Keratinocyte (primary cell): ENCODE measurements at regions not wholly inside any gene's neighbourhood (a gene's known extent, or its start where the extent isn't known, plus 50 kb on each side); places are given as distances from the start of the nearest gene placed in this dataset.
A peak's percentile ranks its signal among the peaks of the same experiment; 100 is the strongest.

Experiments used
- DNase-seq: peaks from one replicate; pipeline ENCODE4 v3.0.0-alpha.2; 2011; ENCODE audit warnings: low read depth, missing footprints, low spot score
- FAIRE-seq: peaks from 2 replicates; lab custom pipeline; 2011; peaks lifted over from hg19 to GRCh38; lab: Jason Lieb, UNC
- H2AFZ ChIP-seq: 2 replicates; pipeline ENCODE4 v1.6.0; 2012; ENCODE audit warnings: low read length, control low read depth, inconsistent platforms; ENCODE audit not compliant: control insufficient read depth
- H3K27ac ChIP-seq: 2 replicates; pipeline ENCODE4 v1.5.1; 2011; ENCODE audit warnings: low read length; ENCODE audit not compliant: control insufficient read depth, insufficient read depth
- H3K27me3 ChIP-seq: 3 replicates; pipeline ENCODE4 v1.6.0; 2011; ENCODE audit warnings: low read length; ENCODE audit not compliant: control insufficient read depth, insufficient read depth; ENCODE audit errors: extremely low read depth
- H3K36me3 ChIP-seq, 2 experiments: 2 replicates in 1 of 2; 3 replicates in 1 of 2; pipeline ENCODE4 v1.5.1; 2011; ENCODE audit warnings: low read length in 2 of 2, mild to moderate bottlenecking in 1 of 2; ENCODE audit not compliant: control insufficient read depth in 2 of 2, insufficient read depth in 2 of 2; ENCODE audit errors: extremely low read depth in 1 of 2
- H3K4me1 ChIP-seq: 3 replicates; pipeline ENCODE4 v1.5.1; 2011; ENCODE audit warnings: low read length; ENCODE audit not compliant: control insufficient read depth, insufficient read depth; ENCODE audit errors: extremely low read depth
- H3K4me2 ChIP-seq: 3 replicates; pipeline ENCODE4 v1.6.0; 2011; ENCODE audit warnings: low read depth, low read length; ENCODE audit not compliant: control insufficient read depth, insufficient read depth; ENCODE audit errors: extremely low read depth
- H3K4me3 ChIP-seq, 3 experiments: fragments of 200-600 bp in 1 of 3; sonication (generic) in 1 of 3; 2 replicates in 2 of 3; 3 replicates in 1 of 3; pipeline ENCODE4 v1.5.1; 2011 to 2016; ENCODE audit warnings: low read length in 3 of 3, mild to moderate bottlenecking in 3 of 3, control low read depth in 2 of 3, inconsistent platforms in 1 of 3, low read depth in 1 of 3, mixed read lengths in 1 of 3, mixed run types in 1 of 3, moderate library complexity in 1 of 3; ENCODE audit not compliant: control insufficient read depth in 2 of 3, insufficient read depth in 2 of 3; ENCODE audit errors: extremely low read depth in 1 of 3
- H3K79me2 ChIP-seq: 2 replicates; pipeline ENCODE4 v1.6.0; 2012; ENCODE audit warnings: low read length; ENCODE audit not compliant: control insufficient read depth, insufficient read depth
- H3K9ac ChIP-seq: 3 replicates; pipeline ENCODE4 v1.6.0; 2011; ENCODE audit warnings: low read length; ENCODE audit not compliant: control insufficient read depth, insufficient read depth; ENCODE audit errors: extremely low read depth
- H3K9me1 ChIP-seq: 3 replicates; pipeline ENCODE4 v1.6.0; 2011; ENCODE audit warnings: low read length; ENCODE audit not compliant: control insufficient read depth, insufficient read depth; ENCODE audit errors: extremely low read depth
- H3K9me3 ChIP-seq: 2 replicates; pipeline ENCODE4 v1.5.1; 2012; ENCODE audit warnings: low read depth, low read length; ENCODE audit not compliant: control insufficient read depth
- H4K20me1 ChIP-seq: 3 replicates; pipeline ENCODE4 v1.6.0; 2011; ENCODE audit warnings: low read length; ENCODE audit not compliant: control insufficient read depth, insufficient read depth; ENCODE audit errors: extremely low read depth
- CTCF ChIP-seq, 3 experiments: IDR thresholded peaks in 1 of 3; conservative IDR thresholded peaks in 1 of 3; optimal IDR thresholded peaks in 1 of 3; 2 replicates in 2 of 3; 3 replicates in 1 of 3; pipeline versions ENCODE3 to v1.5.1; 2011; ENCODE audit warnings: low read length in 3 of 3, mild to moderate bottlenecking in 3 of 3, moderate library complexity in 2 of 3, control low read depth in 1 of 3, inconsistent platforms in 1 of 3; ENCODE audit not compliant: insufficient read depth in 2 of 3; ENCODE audit errors: extremely low read depth in 1 of 3
- EZH2 ChIP-seq: IDR thresholded peaks from one replicate; pipeline ENCODE4 v1.6.1; 2012; ENCODE audit warnings: inconsistent platforms, mild to moderate bottlenecking, low read length, moderate library complexity
- dilution Hi-C: fragments of 300-500 bp; cut with MboI; formaldehyde crosslinking; loops from one replicate; pipeline ENCODE4 v1.7.0; 2020; ENCODE audit warnings: low sequenced_read_pairs; ENCODE audit not compliant: extremely low pct_ligation_motif_present

DNA sequence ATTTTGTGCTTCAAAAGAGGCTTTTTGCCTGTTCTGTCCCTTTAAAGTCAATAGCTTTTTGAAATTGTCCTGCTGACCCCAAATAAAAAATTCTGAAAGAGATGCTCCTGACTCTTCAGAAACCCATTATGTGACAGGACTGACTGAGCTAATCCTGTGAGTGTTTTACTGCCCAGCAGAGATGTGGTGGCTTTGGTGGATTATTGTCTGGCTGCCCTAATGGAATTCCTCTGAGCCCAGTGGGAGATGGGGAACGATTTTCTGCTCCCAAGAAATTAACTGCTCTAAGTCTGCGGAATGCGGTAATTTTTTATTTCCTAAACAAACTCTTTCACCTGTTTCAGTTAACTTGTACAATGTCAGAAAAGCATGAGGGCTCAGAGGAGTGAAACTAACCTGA is 258.2 kb downstream of the IKZF2 start:
- Histone ChIP-seq H2AFZ (no peak overlapping the region), H3K4me3 (no peak overlapping the region), H3K79me2 (no peaks in the 10 kb centered on the region), H4K20me1 (no peaks in the 10 kb centered on the region), H3K27me3 (no peaks in the 10 kb centered on the region), H3K9me1 (no peaks in the 10 kb centered on the region), H3K4me1 (no peaks in the 10 kb centered on the region), H3K4me2 (no peak overlapping the region), H3K27ac (no peak overlapping the region), H3K9me3 (no peaks in the 10 kb centered on the region), H3K9ac (no peak overlapping the region), H3K36me3 (no peaks in the 10 kb centered on the region)
- FAIRE-seq (no peak), DNase-seq (no peak)
- no peak for TF ChIP-seq EZH2
- TF ChIP-seq CTCF (optimal IDR thresholded peaks at IDR 0.05 in 1 of 3, IDR thresholded peaks at IDR 0.05 in 1 of 3, conservative IDR thresholded peaks at IDR 0.05 in 1 of 3; ENCODE audit: extremely low read depth in 1 of 3, insufficient read depth in 2 of 3, low read length in 3 of 3): no peak
- dilution Hi-C loops: no loop called here

GRCh38 chr2:212892193-212892592 is 259.2 kb downstream of the IKZF2 start:
- no peaks in the 10 kb centered on the region for H3K4me1 ChIP-seq
- H3K4me3 ChIP-seq: no peak overlapping the region
- H3K79me2 ChIP-seq: no peaks in the 10 kb centered on the region
- no peak for TF ChIP-seq EZH2
- peak; percentile 32 to 61 (median 33) for TF ChIP-seq CTCF (optimal IDR thresholded peaks at IDR 0.05 in 1 of 3, IDR thresholded peaks at IDR 0.05 in 1 of 3, conservative IDR thresholded peaks at IDR 0.05 in 1 of 3; ENCODE audit: extremely low read depth in 1 of 3, insufficient read depth in 2 of 3, low read length in 3 of 3)
- no peak overlapping the region for H3K4me2 ChIP-seq
- H3K27me3 ChIP-seq: no peaks in the 10 kb centered on the region
- H3K9me1 ChIP-seq: no peaks in the 10 kb centered on the region
- no peak overlapping the region for H3K27ac ChIP-seq
- H3K9me3 ChIP-seq: no peaks in the 10 kb centered on the region
- dilution Hi-C loops: no loop called here
- H2AFZ ChIP-seq: no peak overlapping the region
- no peak for DNase-seq
- H3K36me3 ChIP-seq: no peaks in the 10 kb centered on the region
- no peaks in the 10 kb centered on the region for H4K20me1 ChIP-seq
- peak; percentile 75 for FAIRE-seq
- H3K9ac ChIP-seq: no peak overlapping the region
